ENCODE measurements at regions not wholly inside any gene's neighbourhood (a gene's known extent, or its start where the extent isn't known, plus 50 kb on each side); places are given as distances from the start of the nearest gene placed in this dataset.
"Not testable (repeated sequence)": the region's sequence is repeated elsewhere in the genome, so short reads cannot be mapped to it uniquely, and the experiment has no call there.

GRCh38 chr10:64037071-64037661 is 516.0 kb downstream of the REEP3 start:
- no peak for DNase-seq

GRCh38 chr10:64038107-64038506 is 516.9 kb downstream of the REEP3 start:
- no peak for DNase-seq

- no peak for DNase-seq
Measured at GRCh38 chr10:64039198-64039597, 518.0 kb downstream of the REEP3 start.

GRCh38 chr10:64040781-64041180 is 519.6 kb downstream of the REEP3 start:
- DNase-seq: no peak

GRCh38 chr10:64041185-64041988 is 520.2 kb downstream of the REEP3 start:
- peak; percentile 12 for DNase-seq

- no peak for DNase-seq
Measured at GRCh38 chr10:64041989-64042490, 520.8 kb downstream of the REEP3 start.

- no peak for DNase-seq
Measured at GRCh38 chr10:64044098-64044497, 522.9 kb downstream of the REEP3 start.

- not testable (repeated sequence) for DNase-seq
Measured at GRCh38 chr10:64044957-64045632, 523.9 kb downstream of the REEP3 start.

GRCh38 chr10:64054392-64054791 is 533.2 kb downstream of the REEP3 start:
- no peak for DNase-seq

GRCh38 chr10:64059884-64060283 is 538.7 kb downstream of the REEP3 start:
- DNase-seq: no peak

- DNase-seq: no peak
Measured at GRCh38 chr10:64060389-64060788, 539.2 kb downstream of the REEP3 start.

GRCh38 chr10:64062793-64063192 is 541.6 kb downstream of the REEP3 start:
- DNase-seq: no peak

- DNase-seq: no peak
Measured at GRCh38 chr10:64067009-64067606, 545.9 kb downstream of the REEP3 start.

- DNase-seq: no peak
Measured at GRCh38 chr10:64067859-64068258, 546.7 kb downstream of the REEP3 start.

- no peak for DNase-seq
Measured at GRCh38 chr10:64070241-64070640, 549.0 kb downstream of the REEP3 start.

GRCh38 chr10:64071218-64071617 is 550.0 kb downstream of the REEP3 start:
- DNase-seq: no peak

- DNase-seq: no peak
Measured at GRCh38 chr10:64075604-64076003, 554.4 kb downstream of the REEP3 start.

GRCh38 chr10:64076322-64076940 is 555.2 kb downstream of the REEP3 start:
- no peak for DNase-seq

GRCh38 chr10:64079341-64079740 is 558.1 kb downstream of the REEP3 start:
- no peak for DNase-seq

GRCh38 chr10:64080071-64080470 is 558.9 kb downstream of the REEP3 start:
- DNase-seq: no peak

GRCh38 chr10:64081947-64082482 is 560.8 kb downstream of the REEP3 start:
- DNase-seq: no peak

GRCh38 chr10:64086083-64086767 is 565.0 kb downstream of the REEP3 start:
- DNase-seq: no peak

All from NK-92 treated with Interleukin-12 subunit alpha and Interleukin-12 subunit beta, amount 100 ng/mL, for 24 hours (cell line).